RWPE2 (cell line): ENCODE measurements at regions not wholly inside any gene's neighbourhood (a gene's known extent, or its start where the extent isn't known, plus 50 kb on each side); places are given as distances from the start of the nearest gene placed in this dataset.
"Not testable (repeated sequence)": the region's sequence is repeated elsewhere in the genome, so short reads cannot be mapped to it uniquely, and the experiment has no call there.

Experiments used
- ATAC-seq: fragments of 200-7000 bp; cut with Tn5 transposase; 3 replicates; pipeline ENCODE4 v1.9.1; 2021; ENCODE audit warnings: low read depth
- DNase-seq: peaks from one replicate; pipeline ENCODE4 v3.0.0-alpha.2; 2020; ENCODE audit warnings: low spot score
- H3K27ac ChIP-seq: fragments of 450-650 bp; 2 replicates; pipeline ENCODE4 v1.5.1; 2017; ENCODE audit warnings: mild to moderate bottlenecking; ENCODE audit not compliant: poor library complexity, severe bottlenecking
- H3K27me3 ChIP-seq: fragments of 250-450 bp; sonication (Bioruptor Pico); 2 replicates; pipeline ENCODE4 v1.5.1; 2021; ENCODE audit warnings: mild to moderate bottlenecking, moderate library complexity; ENCODE audit not compliant: insufficient read depth, poor library complexity, severe bottlenecking
- H3K36me3 ChIP-seq: fragments of 250-450 bp; sonication (Bioruptor Pico); 2 replicates; pipeline ENCODE4 v1.5.1; 2020; ENCODE audit warnings: low read depth, mild to moderate bottlenecking, moderate library complexity
- H3K4me1 ChIP-seq: fragments of 250-450 bp; sonication (Bioruptor Pico); 2 replicates; pipeline ENCODE4 v1.5.1; 2021; ENCODE audit warnings: mild to moderate bottlenecking, moderate library complexity; ENCODE audit not compliant: insufficient read depth, poor library complexity, severe bottlenecking
- H3K4me3 ChIP-seq: fragments of 250-450 bp; sonication (Bioruptor Pico); 2 replicates; pipeline ENCODE4 v1.5.1; 2021; ENCODE audit warnings: mild to moderate bottlenecking, moderate library complexity; ENCODE audit not compliant: severe bottlenecking
- H3K9me3 ChIP-seq: fragments of 250-450 bp; sonication (Bioruptor Pico); 2 replicates; pipeline ENCODE4 v1.5.1; 2021; ENCODE audit warnings: mild to moderate bottlenecking, moderate library complexity; ENCODE audit not compliant: severe bottlenecking
- TF ChIP-seq, protein P1 (sequence below): fragments of 450-650 bp; IDR thresholded peaks from one replicate; pipeline ENCODE4 v1.5.1; 2017; ENCODE audit warnings: mild to moderate bottlenecking, moderate library complexity; ENCODE audit not compliant: poor library complexity, severe bottlenecking

DNA sequence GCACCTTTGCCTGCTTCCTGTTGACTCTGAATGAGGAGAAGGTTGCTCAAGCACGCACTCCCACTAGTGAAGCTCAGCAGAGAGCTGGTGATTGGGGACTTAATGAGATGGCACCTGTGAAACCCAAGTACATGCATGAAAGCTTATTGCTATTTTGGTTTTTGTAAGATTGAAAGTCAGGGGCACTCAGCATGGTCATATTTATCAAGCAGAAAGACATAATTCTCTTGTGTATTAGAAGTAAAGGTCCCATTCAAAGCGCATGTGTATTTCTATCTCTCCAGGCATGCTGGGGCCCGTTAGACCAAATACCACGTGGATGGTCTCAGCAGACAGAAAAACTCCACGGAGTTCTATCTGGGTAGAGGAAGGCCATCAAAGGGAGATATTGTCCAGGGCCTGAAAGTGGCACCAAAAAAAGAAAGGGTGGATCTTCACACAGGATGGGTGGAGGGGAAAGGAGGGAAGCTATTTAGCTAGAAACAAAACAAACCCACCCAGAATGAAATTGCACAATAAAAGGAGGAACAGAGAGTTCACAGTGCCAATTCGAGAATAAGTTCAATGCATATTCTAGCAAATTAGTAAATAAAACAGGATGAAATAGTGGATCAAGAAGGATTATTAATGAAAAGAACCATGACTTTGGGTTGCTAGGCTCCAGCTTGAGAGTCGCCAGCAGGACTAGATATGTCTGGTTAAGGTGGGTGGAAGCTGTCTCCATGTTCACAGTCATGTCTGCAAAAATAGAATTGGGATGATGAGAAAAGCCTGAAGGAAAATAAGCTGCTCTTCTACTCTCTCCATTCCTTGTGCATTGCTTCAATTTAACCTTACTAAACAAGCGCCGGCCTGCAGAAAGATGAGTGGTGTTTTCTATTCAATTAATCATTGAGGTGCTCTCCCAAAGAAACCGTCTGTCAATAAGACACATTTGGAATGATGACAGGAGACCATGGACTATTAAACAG, 224.9 kb upstream of the DTNBP1 start:
- Histone ChIP-seq H3K27me3 (no peaks in the 10 kb centered on the region), H3K27ac (no peak overlapping the region), H3K4me1 (no peaks in the 10 kb centered on the region), H3K36me3 (no peaks in the 10 kb centered on the region), H3K9me3 (no peaks in the 10 kb centered on the region), H3K4me3 (no peak overlapping the region)
- TF ChIP-seq, protein P1, sequence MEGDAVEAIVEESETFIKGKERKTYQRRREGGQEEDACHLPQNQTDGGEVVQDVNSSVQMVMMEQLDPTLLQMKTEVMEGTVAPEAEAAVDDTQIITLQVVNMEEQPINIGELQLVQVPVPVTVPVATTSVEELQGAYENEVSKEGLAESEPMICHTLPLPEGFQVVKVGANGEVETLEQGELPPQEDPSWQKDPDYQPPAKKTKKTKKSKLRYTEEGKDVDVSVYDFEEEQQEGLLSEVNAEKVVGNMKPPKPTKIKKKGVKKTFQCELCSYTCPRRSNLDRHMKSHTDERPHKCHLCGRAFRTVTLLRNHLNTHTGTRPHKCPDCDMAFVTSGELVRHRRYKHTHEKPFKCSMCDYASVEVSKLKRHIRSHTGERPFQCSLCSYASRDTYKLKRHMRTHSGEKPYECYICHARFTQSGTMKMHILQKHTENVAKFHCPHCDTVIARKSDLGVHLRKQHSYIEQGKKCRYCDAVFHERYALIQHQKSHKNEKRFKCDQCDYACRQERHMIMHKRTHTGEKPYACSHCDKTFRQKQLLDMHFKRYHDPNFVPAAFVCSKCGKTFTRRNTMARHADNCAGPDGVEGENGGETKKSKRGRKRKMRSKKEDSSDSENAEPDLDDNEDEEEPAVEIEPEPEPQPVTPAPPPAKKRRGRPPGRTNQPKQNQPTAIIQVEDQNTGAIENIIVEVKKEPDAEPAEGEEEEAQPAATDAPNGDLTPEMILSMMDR = no peak
- ATAC-seq (no peak), DNase-seq (no peak)

GRCh38 chr6:15885624-15886023, 222.8 kb upstream of the DTNBP1 start:
- H3K9me3 ChIP-seq = no peaks in the 10 kb centered on the region

DNA sequence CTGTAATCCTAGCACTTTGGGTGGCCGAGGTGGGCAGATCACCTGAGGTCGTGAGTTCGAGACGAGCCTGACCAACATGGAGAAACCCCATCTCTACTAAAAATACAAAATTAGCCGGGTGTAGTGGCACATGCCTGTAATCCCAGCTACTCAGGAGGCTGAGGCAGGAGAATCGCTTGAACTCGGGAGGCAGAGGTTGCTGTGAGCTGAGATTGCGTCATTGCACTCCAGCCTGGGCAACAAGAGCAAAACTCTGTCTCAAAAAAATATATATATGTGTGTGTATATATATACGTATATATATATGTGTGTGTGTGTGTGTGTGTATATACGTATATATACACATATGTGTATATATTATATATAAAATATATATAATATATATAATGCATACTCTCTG, 220.8 kb upstream of the DTNBP1 start:
- H3K27ac ChIP-seq, H3K9me3 ChIP-seq, H3K4me1 ChIP-seq, DNase-seq, H3K27me3 ChIP-seq, ATAC-seq, H3K4me3 ChIP-seq, H3K36me3 ChIP-seq: not testable (repeated sequence)

More at GRCh38 chr6:15885624-15886023, 222.8 kb upstream of the DTNBP1 start:
- no peaks in the 10 kb centered on the region for H3K4me1 ChIP-seq
- no peaks in the 10 kb centered on the region for H3K36me3 ChIP-seq
- ATAC-seq (no peak), DNase-seq (no peak)
- H3K27ac ChIP-seq = no peak overlapping the region
- TF ChIP-seq, protein P1 = no peak
- no peaks in the 10 kb centered on the region for H3K27me3 ChIP-seq
- no peak overlapping the region for H3K4me3 ChIP-seq

DNA sequence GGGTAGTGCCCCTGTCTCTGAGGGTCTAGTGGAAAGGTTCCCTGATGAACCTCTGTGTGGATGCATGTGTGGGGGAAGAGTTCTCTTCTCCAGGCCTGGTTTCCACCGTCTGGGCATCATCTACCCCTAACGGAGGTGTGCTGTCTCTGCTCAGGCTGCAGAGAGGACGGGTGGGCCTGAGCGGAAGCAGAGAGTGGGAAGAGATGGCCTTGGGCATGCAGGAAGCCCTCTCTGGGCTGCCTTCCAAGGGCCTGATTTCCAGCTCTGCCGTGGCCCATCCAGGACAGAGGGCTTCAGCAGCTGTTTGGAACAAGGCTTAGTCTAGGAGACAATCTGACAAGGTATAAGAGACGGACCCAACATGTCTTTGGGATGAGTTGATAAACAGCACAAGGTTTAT, 220.1 kb upstream of the DTNBP1 start:
- no peak overlapping the region for H3K27ac ChIP-seq
- DNase-seq (no peak), ATAC-seq (no peak)
- no peaks in the 10 kb centered on the region for H3K4me1 ChIP-seq
- H3K4me3 ChIP-seq = no peak overlapping the region
- no peaks in the 10 kb centered on the region for H3K27me3 ChIP-seq
- TF ChIP-seq, protein P1 = no peak
- H3K36me3 ChIP-seq = no peaks in the 10 kb centered on the region
- H3K9me3 ChIP-seq = no peaks in the 10 kb centered on the region

DNA sequence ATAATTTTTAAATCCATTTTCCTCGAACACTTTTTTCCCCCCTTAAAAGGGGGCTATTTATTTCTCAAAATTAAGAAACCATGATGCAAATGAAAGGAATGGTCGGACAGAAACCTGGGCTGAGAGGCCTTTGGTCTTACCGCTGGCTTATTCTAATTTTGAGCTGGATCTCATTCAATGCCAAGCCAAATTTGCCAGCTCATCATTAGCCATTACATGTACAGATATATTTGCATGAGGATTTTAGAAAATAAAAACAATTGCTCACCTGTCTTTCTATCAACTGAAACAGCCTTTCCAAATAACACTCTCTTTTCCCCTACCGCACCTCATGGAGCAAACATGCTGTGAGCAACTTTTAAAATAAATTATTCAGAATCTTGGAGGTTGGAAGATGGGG, 219.5 kb upstream of the DTNBP1 start:
- H3K4me1 ChIP-seq = no peaks in the 10 kb centered on the region
- no peak for DNase-seq
- no peaks in the 10 kb centered on the region for H3K36me3 ChIP-seq
- no peaks in the 10 kb centered on the region for H3K27me3 ChIP-seq
- no peak for ATAC-seq
- TF ChIP-seq, protein P1 = no peak
- no peak overlapping the region for H3K27ac ChIP-seq
- no peaks in the 10 kb centered on the region for H3K9me3 ChIP-seq
- no peak overlapping the region for H3K4me3 ChIP-seq
